ENCODE measurements at regions not wholly inside any gene's neighbourhood (a gene's known extent, or its start where the extent isn't known, plus 50 kb on each side); places are given as distances from the start of the nearest gene placed in this dataset.
A peak's percentile ranks its signal among the peaks of the same experiment; 100 is the strongest.

DNA sequence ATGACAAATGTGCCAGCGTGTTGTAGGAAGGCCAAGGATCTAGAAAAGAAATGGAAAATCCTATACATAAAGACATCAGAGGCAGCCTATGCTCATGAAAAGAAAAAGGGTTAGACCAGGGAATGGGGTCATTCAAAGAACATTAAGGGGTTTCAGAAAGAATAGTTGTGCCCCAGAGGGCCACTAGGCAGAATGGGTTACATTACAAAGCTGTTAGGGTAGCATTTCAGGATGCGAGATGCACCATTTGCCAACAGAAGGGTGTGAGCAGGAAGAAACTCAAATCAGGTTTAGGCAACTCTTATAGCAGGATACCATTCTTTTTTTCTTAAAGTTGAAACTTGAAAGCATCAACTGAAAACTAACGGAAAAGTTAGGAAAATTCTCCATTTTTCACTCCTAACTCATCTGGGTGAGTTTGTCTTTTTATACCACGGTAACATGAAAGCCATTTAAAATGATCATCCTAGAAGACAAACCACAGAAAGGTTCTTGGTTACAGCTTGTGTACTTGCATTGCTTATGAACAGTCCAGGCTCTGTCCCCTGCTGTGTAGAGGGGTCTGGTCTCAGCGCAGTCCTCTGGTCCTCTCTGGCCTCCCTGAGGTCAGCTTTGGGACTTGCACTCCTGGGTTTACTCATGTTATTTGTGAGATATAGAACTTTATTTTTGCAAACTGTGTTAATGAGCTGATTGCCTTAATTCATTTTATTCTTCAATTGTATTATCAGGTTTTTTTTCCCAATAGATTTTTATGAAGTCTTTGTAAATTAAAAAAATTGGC lies 209.1 kb downstream of the DACT1 start:
- TF ChIP-seq POLR2A (IDR thresholded peaks at IDR 0.05; ENCODE audit: control extremely low read depth in 1 of 2, low read depth in 2 of 2, low read length in 2 of 2), result no peak
- TF ChIP-seq BACH1 (IDR thresholded peaks at IDR 0.05; ENCODE audit: low read length), result no peak
- TF ChIP-seq SP4 (IDR thresholded peaks at IDR 0.05; ENCODE audit: low read length), result no peak
- no peak for TF ChIP-seq PHF8 (conservative IDR thresholded peaks at IDR 0.05; ENCODE audit: low read depth, low read length)
- TF ChIP-seq, protein P1, sequence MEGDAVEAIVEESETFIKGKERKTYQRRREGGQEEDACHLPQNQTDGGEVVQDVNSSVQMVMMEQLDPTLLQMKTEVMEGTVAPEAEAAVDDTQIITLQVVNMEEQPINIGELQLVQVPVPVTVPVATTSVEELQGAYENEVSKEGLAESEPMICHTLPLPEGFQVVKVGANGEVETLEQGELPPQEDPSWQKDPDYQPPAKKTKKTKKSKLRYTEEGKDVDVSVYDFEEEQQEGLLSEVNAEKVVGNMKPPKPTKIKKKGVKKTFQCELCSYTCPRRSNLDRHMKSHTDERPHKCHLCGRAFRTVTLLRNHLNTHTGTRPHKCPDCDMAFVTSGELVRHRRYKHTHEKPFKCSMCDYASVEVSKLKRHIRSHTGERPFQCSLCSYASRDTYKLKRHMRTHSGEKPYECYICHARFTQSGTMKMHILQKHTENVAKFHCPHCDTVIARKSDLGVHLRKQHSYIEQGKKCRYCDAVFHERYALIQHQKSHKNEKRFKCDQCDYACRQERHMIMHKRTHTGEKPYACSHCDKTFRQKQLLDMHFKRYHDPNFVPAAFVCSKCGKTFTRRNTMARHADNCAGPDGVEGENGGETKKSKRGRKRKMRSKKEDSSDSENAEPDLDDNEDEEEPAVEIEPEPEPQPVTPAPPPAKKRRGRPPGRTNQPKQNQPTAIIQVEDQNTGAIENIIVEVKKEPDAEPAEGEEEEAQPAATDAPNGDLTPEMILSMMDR (IDR thresholded peaks at IDR 0.05; ENCODE audit: control extremely low read depth in 1 of 3, insufficient read depth in 1 of 3, low read depth in 1 of 3, low read length in 3 of 3), result no peak
- TF ChIP-seq ASH2L (IDR thresholded peaks at IDR 0.05; ENCODE audit: low read length), result no peak
- TF ChIP-seq, protein P2, sequence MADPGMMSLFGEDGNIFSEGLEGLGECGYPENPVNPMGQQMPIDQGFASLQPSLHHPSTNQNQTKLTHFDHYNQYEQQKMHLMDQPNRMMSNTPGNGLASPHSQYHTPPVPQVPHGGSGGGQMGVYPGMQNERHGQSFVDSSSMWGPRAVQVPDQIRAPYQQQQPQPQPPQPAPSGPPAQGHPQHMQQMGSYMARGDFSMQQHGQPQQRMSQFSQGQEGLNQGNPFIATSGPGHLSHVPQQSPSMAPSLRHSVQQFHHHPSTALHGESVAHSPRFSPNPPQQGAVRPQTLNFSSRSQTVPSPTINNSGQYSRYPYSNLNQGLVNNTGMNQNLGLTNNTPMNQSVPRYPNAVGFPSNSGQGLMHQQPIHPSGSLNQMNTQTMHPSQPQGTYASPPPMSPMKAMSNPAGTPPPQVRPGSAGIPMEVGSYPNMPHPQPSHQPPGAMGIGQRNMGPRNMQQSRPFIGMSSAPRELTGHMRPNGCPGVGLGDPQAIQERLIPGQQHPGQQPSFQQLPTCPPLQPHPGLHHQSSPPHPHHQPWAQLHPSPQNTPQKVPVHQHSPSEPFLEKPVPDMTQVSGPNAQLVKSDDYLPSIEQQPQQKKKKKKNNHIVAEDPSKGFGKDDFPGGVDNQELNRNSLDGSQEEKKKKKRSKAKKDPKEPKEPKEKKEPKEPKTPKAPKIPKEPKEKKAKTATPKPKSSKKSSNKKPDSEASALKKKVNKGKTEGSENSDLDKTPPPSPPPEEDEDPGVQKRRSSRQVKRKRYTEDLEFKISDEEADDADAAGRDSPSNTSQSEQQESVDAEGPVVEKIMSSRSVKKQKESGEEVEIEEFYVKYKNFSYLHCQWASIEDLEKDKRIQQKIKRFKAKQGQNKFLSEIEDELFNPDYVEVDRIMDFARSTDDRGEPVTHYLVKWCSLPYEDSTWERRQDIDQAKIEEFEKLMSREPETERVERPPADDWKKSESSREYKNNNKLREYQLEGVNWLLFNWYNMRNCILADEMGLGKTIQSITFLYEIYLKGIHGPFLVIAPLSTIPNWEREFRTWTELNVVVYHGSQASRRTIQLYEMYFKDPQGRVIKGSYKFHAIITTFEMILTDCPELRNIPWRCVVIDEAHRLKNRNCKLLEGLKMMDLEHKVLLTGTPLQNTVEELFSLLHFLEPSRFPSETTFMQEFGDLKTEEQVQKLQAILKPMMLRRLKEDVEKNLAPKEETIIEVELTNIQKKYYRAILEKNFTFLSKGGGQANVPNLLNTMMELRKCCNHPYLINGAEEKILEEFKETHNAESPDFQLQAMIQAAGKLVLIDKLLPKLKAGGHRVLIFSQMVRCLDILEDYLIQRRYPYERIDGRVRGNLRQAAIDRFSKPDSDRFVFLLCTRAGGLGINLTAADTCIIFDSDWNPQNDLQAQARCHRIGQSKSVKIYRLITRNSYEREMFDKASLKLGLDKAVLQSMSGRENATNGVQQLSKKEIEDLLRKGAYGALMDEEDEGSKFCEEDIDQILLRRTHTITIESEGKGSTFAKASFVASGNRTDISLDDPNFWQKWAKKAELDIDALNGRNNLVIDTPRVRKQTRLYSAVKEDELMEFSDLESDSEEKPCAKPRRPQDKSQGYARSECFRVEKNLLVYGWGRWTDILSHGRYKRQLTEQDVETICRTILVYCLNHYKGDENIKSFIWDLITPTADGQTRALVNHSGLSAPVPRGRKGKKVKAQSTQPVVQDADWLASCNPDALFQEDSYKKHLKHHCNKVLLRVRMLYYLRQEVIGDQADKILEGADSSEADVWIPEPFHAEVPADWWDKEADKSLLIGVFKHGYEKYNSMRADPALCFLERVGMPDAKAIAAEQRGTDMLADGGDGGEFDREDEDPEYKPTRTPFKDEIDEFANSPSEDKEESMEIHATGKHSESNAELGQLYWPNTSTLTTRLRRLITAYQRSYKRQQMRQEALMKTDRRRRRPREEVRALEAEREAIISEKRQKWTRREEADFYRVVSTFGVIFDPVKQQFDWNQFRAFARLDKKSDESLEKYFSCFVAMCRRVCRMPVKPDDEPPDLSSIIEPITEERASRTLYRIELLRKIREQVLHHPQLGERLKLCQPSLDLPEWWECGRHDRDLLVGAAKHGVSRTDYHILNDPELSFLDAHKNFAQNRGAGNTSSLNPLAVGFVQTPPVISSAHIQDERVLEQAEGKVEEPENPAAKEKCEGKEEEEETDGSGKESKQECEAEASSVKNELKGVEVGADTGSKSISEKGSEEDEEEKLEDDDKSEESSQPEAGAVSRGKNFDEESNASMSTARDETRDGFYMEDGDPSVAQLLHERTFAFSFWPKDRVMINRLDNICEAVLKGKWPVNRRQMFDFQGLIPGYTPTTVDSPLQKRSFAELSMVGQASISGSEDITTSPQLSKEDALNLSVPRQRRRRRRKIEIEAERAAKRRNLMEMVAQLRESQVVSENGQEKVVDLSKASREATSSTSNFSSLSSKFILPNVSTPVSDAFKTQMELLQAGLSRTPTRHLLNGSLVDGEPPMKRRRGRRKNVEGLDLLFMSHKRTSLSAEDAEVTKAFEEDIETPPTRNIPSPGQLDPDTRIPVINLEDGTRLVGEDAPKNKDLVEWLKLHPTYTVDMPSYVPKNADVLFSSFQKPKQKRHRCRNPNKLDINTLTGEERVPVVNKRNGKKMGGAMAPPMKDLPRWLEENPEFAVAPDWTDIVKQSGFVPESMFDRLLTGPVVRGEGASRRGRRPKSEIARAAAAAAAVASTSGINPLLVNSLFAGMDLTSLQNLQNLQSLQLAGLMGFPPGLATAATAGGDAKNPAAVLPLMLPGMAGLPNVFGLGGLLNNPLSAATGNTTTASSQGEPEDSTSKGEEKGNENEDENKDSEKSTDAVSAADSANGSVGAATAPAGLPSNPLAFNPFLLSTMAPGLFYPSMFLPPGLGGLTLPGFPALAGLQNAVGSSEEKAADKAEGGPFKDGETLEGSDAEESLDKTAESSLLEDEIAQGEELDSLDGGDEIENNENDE (IDR thresholded peaks at IDR 0.05; ENCODE audit: insufficient replicate concordance, low read length), result no peak
- peak; percentile 26 to 32; a peak in 3 of 4 replicates for TF ChIP-seq RAD21 (IDR thresholded peaks at IDR 0.05 in 1 of 2, conservative IDR thresholded peaks at IDR 0.05 in 1 of 2; ENCODE audit: low read depth in 2 of 2, low read length in 2 of 2)
- no peak for TF ChIP-seq POLR2AphosphoS5 (IDR thresholded peaks at IDR 0.05; ENCODE audit: low read depth, low read length)
